NT2/D1 (cell line): ENCODE measurements at regions not wholly inside any gene's neighbourhood (a gene's known extent, or its start where the extent isn't known, plus 50 kb on each side); places are given as distances from the start of the nearest gene placed in this dataset.

Source experiments
- SUZ12 ChIP-seq: IDR thresholded peaks from 2 replicates; pipeline ENCODE4 v1.6.1; 2011; ENCODE audit not compliant: insufficient read length, insufficient read depth; ENCODE audit errors: extremely low read depth
- YY1 ChIP-seq: IDR thresholded peaks from 2 replicates; pipeline ENCODE4 v1.6.1; 2011; ENCODE audit not compliant: insufficient read length, insufficient read depth
- ZNF274 ChIP-seq: IDR thresholded peaks from 2 replicates; pipeline ENCODE4 v1.6.1; 2011; ENCODE audit warnings: mild to moderate bottlenecking, low read depth, low read length

GRCh38 chr1:87595384-87595781 lies 266.7 kb downstream of the LMO4 start:
- TF ChIP-seq YY1 (no peak), SUZ12 (no peak), ZNF274 (no peak)
